ENCODE measurements at regions not wholly inside any gene's neighbourhood (a gene's known extent, or its start where the extent isn't known, plus 50 kb on each side); places are given as distances from the start of the nearest gene placed in this dataset.
"Not testable (repeated sequence)": the region's sequence is repeated elsewhere in the genome, so short reads cannot be mapped to it uniquely, and the experiment has no call there.

DNA sequence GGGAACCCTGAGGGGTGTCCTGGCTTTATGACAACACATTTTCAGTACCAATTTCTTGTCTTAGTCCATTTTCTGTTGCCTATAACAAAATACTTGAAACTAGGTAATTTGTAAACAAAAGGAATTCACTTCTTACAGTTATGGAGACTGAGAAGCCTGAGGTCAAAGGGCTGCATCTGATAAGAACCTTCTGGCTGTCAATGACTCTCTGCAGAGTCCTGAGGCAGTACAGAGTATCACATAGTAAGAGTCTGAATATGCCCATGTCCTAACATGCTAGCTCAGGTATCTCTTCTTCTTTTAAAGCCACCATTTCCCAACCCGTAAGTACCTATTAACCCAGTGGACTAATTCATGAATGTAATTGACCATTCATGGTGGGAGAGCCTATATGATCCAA lies 1458.6 kb upstream of the EYS start:
- no peak for DNase-seq
- in situ Hi-C loops (cut with MboI; ENCODE audit: low pct_unique_long_range_greater_than_20kb, low sequenced_read_pairs): no loop called here

DNA sequence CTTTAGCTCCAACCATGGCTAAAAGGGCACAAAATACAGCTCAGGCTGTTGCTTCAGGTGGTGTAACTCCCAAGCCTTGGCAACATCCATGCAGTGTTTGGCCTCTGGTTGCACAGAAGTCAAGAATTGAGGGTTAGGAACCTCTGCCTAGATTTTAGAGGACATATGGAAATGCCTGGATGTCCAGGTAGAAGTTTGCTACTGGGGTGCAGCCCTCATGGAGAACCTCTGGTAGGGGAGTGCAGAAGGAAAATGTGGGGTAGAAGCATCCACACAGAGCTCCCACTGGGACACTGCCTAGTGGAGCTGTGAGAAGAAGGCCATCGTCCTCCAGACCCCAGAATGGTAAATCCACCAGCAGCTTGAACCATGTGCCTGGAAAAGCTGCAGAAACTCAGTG lies 1453.8 kb upstream of the EYS start:
- in situ Hi-C loops (cut with MboI; ENCODE audit: low pct_unique_long_range_greater_than_20kb, low sequenced_read_pairs): no loop called here
- no peak for DNase-seq

DNA sequence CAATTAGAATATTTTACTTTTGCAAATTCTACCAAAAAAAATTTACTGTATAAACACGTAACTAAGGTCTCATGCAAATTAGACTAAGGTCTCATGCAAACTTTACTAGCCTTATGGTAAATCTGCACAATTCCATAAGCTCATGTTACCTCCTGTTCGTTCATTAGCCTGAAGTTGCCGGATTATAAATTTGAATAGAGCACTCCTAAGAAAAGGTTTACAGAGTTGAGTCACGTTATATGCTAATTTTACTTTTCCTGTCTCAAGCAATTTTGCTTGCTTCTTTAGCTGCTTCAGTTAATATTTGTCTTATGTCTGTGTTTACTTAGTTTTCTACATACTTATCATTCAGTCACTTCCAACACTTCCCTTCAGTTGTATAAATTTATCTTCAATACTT lies 1434.0 kb upstream of the EYS start:
- DNase-seq: no peak
- in situ Hi-C loops (cut with MboI; ENCODE audit: low pct_unique_long_range_greater_than_20kb, low sequenced_read_pairs): no loop called here

DNA sequence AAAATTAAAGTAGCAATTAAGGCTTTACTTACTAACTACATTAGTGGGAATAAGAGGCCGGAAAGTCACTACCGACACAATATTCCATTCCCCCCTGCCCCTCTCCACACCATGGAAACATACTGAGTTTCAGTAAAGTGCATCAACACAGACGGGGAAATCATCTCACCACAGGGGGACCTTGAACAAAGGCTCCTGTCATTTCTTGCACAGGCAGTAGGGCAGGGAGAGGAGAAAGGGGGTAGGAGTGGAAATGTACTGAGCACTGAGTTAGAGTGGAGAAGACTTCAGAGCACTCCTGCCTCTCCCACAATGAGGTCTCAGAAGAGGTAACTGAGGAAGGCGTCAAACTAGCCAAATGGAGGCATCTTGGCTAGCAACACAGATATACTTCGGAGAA lies 1426.9 kb upstream of the EYS start:
- DNase-seq: no peak
- in situ Hi-C loops (cut with MboI; ENCODE audit: low pct_unique_long_range_greater_than_20kb, low sequenced_read_pairs): no loop called here

DNA sequence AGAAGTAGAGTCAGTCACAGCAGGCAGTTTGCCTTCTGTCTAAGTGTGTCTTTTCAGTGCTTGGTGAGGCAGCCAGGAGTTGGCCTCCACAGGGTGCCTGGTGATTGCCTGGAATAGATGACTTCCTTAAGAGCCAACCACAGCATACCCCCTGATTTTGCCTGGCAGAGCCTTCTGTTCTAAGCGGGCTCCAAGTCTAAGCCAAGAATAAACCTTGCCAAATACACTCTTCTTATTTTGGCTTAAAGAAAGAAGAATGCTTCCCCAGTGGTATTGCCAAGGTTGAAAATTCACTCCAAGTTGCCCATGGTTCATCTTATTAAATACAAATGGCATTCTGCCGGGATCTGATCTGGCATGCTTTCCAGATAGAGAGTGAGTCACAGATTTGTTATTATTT lies 1424.8 kb upstream of the EYS start:
- no peak for DNase-seq
- in situ Hi-C loops (cut with MboI; ENCODE audit: low pct_unique_long_range_greater_than_20kb, low sequenced_read_pairs): no loop called here

DNA sequence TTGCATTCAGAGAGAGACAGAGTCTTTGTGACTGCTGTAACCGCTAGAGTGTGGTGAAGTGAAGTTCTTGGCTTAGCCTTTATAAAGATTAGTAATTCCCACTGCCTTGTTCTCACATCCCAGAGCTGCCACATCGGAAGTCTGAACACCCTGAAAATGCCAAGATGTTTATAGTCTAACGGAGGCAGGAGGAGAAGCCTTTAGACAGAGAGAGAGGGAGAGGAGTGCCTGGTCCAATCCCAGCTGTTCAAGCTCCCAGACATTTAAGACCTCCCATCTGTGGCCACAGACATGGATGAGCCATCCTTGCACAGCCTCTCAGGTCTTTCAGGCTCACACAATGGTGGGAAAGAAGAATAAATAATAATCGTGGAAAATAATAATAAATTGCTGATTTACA lies 1422.8 kb upstream of the EYS start:
- in situ Hi-C loops (cut with MboI; ENCODE audit: low pct_unique_long_range_greater_than_20kb, low sequenced_read_pairs): no loop called here

DNA sequence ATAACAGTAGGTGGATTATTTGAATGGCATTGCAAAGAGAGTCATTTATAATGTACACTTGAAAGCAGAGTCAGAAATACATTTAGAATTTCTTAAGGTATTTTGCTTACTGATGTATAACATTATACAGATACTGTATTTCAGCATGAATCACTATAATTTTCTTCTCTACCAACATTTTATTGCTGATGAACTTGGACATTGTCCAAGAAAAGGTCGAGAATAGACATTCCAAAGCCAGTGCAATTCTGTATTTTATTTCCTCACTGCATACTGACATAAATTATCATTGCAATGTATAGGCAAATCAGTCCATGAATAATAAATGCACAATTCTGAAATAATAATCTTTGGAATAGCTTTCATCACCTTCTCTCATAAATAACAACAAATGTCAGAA lies 1420.0 kb upstream of the EYS start:
- in situ Hi-C loops (cut with MboI; ENCODE audit: low pct_unique_long_range_greater_than_20kb, low sequenced_read_pairs): no loop called here
- DNase-seq: no peak

More for the DNA sequence above, 1422.8 kb upstream of the EYS start:
- no peak for DNase-seq

DNA sequence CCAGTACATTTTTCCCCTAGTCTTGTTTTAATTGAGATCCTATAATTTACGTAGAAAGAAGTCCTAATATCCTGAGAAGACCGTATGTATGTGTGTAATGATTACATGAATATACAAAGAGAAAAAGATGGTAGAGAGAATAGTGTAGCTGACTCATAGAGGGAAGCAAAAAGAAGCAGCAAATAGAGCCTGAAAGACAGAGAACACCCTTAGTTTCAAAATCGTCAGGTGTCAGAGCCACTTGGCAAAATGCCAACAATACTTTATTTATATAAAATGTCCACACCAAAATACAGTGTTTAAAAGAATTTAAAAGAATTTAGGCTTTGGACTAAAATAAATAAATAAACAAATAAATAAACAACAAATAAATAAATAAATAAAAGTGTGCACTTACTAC lies 1414.1 kb upstream of the EYS start:
- no peak for DNase-seq
- in situ Hi-C loops (cut with MboI; ENCODE audit: low pct_unique_long_range_greater_than_20kb, low sequenced_read_pairs): no loop called here

DNA sequence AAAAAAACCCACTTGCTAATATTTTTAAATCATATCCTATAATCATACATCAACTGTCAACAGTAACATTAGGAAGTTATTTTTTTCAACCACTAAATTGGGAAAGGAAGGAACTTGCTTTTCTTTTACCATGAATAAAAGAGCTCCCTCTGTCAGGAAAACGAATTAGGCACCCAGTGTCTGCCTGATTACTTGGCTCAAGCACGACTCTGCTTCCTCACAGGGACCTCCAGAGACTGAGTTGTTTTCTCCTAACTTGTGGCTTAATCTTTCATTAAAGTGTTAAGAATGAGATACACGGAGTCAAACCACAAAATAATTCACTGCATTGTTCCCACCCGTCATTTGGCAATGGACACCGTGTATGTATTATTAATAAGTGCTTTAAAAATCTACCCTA lies 1405.1 kb upstream of the EYS start:
- no peak for DNase-seq
- in situ Hi-C loops (cut with MboI; ENCODE audit: low pct_unique_long_range_greater_than_20kb, low sequenced_read_pairs): no loop called here

DNA sequence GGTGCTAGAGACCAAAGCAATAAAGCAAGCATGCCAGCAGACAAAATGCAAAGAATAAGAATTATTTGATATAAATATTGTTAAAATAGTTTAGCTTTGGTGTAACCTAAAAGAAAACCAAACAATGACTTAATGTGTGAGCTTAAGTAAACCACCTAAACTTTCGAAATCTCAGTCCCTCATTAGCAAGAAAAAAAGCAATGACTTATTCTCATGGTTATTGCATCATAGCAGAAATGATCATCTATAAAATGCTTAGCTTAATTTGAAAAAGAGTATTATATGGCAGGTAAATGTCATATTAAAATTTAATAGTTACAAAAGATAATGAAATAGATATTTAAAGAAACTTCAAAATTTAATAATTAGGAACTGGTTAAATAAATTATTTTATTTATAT lies 1395.7 kb upstream of the EYS start:
- in situ Hi-C loops (cut with MboI; ENCODE audit: low pct_unique_long_range_greater_than_20kb, low sequenced_read_pairs): no loop called here
- no peak for DNase-seq

DNA sequence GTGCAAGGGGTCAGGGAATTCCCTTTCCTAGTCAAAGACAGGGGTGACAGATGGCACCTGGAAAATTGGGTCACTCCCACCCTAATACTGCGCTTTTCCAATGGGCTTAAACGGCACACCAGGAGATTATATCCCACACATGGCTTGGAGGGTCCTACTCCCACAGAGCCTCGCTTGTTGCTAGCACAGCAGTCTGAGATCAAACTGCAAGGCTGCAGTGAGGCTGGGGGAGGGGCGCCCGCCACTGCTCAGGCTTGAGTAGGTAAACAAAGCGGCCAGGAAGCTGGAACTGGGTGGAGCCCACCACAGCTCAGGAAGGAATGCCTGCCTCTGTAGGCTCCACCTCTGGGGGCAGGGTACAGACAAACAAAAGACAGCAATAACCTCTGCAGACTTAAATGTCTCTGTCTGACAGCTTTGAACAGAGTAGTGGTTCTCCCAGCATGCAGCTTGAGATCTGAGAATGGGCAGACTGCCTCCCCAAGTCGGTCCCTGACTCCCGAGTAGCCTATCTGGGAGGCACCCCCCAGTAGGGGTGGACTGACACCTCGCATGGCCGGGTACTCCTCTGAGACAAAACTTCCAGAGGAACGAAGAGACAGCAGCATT lies 1388.7 kb upstream of the EYS start:
- in situ Hi-C loops (cut with MboI; ENCODE audit: low pct_unique_long_range_greater_than_20kb, low sequenced_read_pairs); DNase-seq: not testable (repeated sequence)

DNA sequence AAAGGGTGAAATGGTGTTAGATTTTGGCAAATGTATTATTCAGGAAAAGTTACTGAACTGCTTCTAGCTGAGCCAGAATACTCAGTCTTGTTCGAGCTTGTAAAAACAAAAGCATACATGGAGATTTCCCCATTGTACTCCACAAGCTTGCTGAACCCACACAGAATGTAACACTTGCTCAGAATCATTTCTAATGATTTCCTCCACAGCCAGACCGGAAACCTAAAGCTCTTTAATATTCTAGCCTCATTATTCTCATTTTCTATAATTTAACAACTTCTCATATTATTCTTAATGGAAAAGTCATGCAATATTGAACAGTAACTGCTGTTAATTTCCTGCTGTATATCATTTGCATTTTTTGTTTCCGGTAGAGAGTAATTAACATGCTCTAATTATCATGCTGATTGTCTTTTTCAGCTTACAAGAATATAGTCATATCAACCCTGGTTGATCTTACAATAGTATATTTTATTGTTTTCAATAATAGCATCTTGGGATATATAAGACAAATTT lies 1387.5 kb upstream of the EYS start:
- in situ Hi-C loops (cut with MboI; ENCODE audit: low pct_unique_long_range_greater_than_20kb, low sequenced_read_pairs): no loop called here
- DNase-seq: no peak

DNA sequence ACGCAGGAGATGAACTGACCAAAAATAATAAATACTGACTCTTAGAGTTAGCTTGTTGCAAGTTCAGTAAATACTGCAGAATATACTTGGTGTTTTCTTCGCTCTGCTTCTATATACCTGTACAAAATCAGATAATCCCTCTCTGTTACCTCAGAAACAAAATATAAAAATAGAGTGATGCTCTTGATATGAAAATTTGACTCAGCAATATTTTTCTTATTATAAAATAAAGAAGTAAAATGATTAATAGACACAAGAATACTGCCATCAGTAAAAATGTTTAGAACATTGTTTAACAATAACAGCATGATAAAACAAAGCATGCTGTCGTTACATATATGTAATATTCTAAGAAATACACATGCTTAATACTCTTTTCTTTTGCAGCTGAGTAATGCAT lies 1366.9 kb upstream of the EYS start:
- no peak for DNase-seq
- in situ Hi-C loops (cut with MboI; ENCODE audit: low pct_unique_long_range_greater_than_20kb, low sequenced_read_pairs): no loop called here

DNA sequence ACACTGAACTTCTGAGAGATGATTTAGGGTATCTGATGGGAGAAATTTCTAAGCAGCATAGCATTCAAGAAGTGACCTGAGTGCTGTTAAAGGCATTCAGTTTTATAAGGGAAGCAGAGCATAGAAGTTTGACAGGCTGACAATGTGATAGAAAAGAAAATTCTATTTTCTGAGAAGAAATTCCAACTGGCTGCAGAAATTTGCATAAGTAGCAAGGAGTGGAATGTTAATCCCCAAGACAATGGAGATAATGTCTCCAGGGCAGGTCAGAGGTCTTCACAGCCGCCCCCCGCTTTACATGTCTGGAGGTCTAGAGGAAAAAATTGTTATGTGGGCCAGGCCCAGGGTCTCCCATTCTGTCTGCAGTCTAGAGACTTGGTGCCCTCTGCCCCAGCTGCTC lies 1361.8 kb upstream of the EYS start:
- in situ Hi-C loops (cut with MboI; ENCODE audit: low pct_unique_long_range_greater_than_20kb, low sequenced_read_pairs): no loop called here
- DNase-seq: no peak

DNA sequence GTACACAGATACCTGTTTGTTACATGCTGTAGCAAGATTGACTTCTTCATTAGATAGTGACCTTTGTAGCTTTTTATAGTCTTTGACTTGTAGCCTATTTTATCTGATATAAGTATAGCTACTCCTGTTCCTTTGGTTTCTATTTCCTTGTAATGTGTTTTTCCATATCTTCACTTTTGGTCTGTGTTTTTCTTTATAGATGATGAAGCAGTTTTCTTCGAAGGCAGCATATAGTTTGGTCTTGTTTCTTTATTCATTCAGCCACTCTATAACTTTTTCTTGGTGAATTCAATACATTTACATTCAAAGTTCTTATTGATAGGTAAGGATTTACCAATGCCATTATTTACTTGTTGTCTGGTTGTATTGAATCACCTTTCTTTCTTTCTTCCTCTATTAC lies 1357.3 kb upstream of the EYS start:
- DNase-seq: no peak

DNA sequence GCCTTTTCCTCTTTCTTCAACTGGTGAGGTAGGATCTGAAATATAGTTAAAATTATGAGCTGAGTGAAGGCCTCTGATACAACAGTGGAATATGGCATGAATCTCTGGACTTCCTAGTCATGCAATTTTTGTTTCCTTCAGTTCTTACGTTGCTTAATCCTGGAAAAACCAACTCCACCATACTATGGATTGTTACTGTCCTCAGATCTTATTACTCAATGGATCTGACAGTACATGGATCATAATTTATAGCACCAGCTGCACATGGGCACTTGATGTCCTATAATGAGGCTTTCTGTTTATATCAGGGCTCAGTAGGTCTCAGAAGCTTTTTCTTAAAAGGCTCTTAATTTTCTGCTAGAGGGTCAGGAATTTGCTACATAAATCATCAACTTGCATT lies 1341.0 kb upstream of the EYS start:
- in situ Hi-C loops (cut with MboI; ENCODE audit: low pct_unique_long_range_greater_than_20kb, low sequenced_read_pairs): no loop called here

More for the DNA sequence above, 1357.3 kb upstream of the EYS start:
- in situ Hi-C loops (cut with MboI; ENCODE audit: low pct_unique_long_range_greater_than_20kb, low sequenced_read_pairs): no loop called here

DNA sequence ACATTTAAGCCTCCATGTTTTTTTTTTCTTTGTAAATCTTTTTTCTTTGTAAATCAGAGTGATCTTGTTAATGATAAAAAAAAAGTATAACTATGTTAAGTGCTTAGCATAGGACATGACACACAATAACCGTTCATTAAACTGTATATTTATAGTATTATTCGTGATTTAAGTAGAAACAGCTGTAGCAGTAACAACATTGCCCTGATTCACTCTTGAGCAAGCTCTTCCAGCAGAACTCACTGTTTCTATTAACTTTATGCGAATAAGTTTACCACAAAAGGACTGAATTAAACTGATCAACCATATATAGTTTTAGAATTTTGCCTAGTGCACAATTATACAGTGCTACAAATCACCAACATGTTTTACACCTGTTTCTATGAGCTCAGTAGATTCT lies 1338.0 kb upstream of the EYS start:
- DNase-seq: no peak
- in situ Hi-C loops (cut with MboI; ENCODE audit: low pct_unique_long_range_greater_than_20kb, low sequenced_read_pairs): no loop called here

More for the DNA sequence above, 1341.0 kb upstream of the EYS start:
- DNase-seq: no peak

DNA sequence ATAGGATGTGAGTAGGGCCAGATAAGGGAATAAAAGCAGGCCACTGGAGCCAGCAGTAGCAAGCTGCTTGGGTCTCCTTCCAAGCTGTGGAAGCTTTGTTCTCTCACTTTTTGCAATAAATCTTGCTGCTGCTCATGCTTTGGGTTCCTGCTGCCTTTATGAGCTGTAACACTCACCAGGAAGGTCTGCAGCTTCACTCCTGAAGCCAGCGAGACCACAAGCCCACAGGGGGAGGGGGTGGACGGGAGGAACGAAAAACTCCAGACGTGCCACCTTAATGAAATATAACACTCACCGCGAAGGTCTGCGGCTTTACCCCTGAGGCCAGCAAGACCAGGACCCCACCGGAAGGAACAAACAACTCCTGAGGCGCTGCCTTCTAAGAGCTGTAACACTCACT lies 1324.4 kb upstream of the EYS start:
- in situ Hi-C loops (cut with MboI; ENCODE audit: low pct_unique_long_range_greater_than_20kb, low sequenced_read_pairs): no loop called here
- DNase-seq: no peak

DNA sequence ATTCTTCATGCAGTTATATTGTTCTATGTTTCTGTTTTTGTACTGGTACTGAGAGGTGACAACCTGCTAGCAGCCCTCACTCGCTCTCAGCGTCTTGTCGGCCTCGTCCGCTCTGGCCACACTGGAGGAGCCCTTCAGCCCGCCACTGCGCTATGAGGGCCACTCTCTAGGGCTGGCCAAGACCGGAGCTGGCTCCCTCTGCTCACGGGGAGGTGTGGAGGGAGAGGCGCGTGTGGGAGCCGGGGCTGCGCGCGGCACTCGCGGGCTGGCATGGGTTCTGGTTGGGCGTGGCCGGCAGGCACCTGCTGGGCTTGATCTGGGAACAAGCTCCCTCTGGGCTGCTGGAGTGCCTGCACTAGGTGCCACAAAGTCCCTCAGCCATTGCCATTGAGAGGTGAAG lies 1323.8 kb upstream of the EYS start:
- DNase-seq: no peak
- in situ Hi-C loops (cut with MboI; ENCODE audit: low pct_unique_long_range_greater_than_20kb, low sequenced_read_pairs): no loop called here

DNA sequence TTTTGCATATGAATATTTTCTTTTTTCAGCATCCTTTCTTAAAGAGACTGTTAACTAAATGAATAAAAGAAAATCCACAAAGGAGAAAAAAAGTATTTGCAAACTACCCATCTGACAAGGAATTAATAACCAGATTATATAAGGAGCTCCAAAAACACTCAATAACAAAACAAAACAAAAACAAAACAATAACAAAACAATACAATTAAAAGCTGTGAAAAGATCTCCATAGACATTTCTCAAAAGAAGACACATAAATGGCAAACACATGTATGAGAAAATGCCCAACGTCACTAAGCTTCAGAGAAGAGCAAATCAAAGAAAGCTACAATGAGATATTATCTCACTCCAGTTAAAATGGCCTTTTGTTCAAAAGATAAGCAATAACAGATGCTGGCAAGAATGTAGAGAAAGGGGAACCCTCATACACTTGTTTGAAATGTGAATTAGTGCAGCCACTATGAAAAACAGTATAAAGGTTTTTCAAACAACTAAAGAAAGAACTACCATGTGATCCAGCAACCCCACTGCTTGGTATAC lies 1310.0 kb upstream of the EYS start:
- in situ Hi-C loops (cut with MboI; ENCODE audit: low pct_unique_long_range_greater_than_20kb, low sequenced_read_pairs): no loop called here
- no peak for DNase-seq

DNA sequence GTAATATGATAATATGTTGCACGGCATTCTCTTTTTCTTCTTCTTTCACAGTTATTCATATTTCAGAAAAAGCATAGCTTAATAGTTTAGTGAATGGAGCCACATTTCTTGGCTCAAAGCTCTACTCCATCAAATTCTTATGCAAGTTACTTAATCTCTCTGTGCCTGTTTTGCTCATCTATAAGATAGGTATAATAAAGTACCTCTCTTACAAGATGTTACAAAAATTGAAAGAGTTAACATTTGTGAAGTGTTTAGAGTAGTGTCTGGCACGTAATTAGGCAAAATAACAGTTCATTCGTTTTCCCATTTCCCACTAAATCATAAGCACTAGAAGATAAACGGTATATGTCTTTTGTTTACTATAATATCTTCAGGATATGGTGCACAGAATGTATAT lies 1304.4 kb upstream of the EYS start:
- DNase-seq: no peak
- in situ Hi-C loops (cut with MboI; ENCODE audit: low pct_unique_long_range_greater_than_20kb, low sequenced_read_pairs): no loop called here
